ENCODE measurements at regions not wholly inside any gene's neighbourhood (a gene's known extent, or its start where the extent isn't known, plus 50 kb on each side); places are given as distances from the start of the nearest gene placed in this dataset.

GRCh38 chr5:18171684-18172083, 537.4 kb downstream of the TAF11L14 start:
- no peak for TF ChIP-seq POLR2AphosphoS5 (IDR thresholded peaks at IDR 0.05; ENCODE audit: insufficient read depth in 1 of 2, low read depth in 1 of 2)
- intact Hi-C loops (cut with DNase I): no loop called here
- H3K4me3 ChIP-seq: no peak overlapping the region
- H3K27me3 ChIP-seq: no peaks in the 10 kb centered on the region
- H3K9me3 ChIP-seq: no peaks in the 10 kb centered on the region
- no peak for DNase-seq (ENCODE audit: extremely low spot score in 2 of 2)
- no peaks in the 10 kb centered on the region for H3K36me3 ChIP-seq
- H3K4me1 ChIP-seq: no peaks in the 10 kb centered on the region
- H3K27ac ChIP-seq: no peak overlapping the region

- TF ChIP-seq POLR2AphosphoS5 (IDR thresholded peaks at IDR 0.05; ENCODE audit: insufficient read depth in 1 of 2, low read depth in 1 of 2) (no peak), CTCF (IDR thresholded peaks at IDR 0.05) (no peak), POLR2A (IDR thresholded peaks at IDR 0.05) (no peak)
Measured at GRCh38 chr5:18179579-18179978, 545.3 kb downstream of the TAF11L14 start.

GRCh38 chr5:18181575-18181974, 547.3 kb downstream of the TAF11L14 start:
- DNase-seq (ENCODE audit: extremely low spot score in 2 of 2): no peak
- Histone ChIP-seq H3K36me3 (no peaks in the 10 kb centered on the region), H3K27me3 (no peaks in the 10 kb centered on the region), H3K27ac (no peak overlapping the region), H3K9me3 (no peaks in the 10 kb centered on the region), H3K4me1 (no peaks in the 10 kb centered on the region), H3K4me3 (no peak overlapping the region)
- no peak for TF ChIP-seq POLR2AphosphoS5 (IDR thresholded peaks at IDR 0.05; ENCODE audit: insufficient read depth in 1 of 2, low read depth in 1 of 2)
- no peak for TF ChIP-seq POLR2A (IDR thresholded peaks at IDR 0.05)
- no peak for TF ChIP-seq CTCF (IDR thresholded peaks at IDR 0.05)
- intact Hi-C loops (cut with DNase I): no loop called here

More at GRCh38 chr5:18179579-18179978, 545.3 kb downstream of the TAF11L14 start:
- Histone ChIP-seq H3K36me3 (no peaks in the 10 kb centered on the region), H3K9me3 (no peaks in the 10 kb centered on the region), H3K4me1 (no peaks in the 10 kb centered on the region), H3K27ac (no peak overlapping the region), H3K27me3 (no peaks in the 10 kb centered on the region), H3K4me3 (no peak overlapping the region)
- intact Hi-C loops (cut with DNase I): no loop called here
- DNase-seq (ENCODE audit: extremely low spot score in 2 of 2): no peak

GRCh38 chr5:18195910-18196309, 561.6 kb downstream of the TAF11L14 start:
- Histone ChIP-seq H3K4me1 (no peaks in the 10 kb centered on the region), H3K27me3 (no peaks in the 10 kb centered on the region), H3K4me3 (no peak overlapping the region), H3K36me3 (no peaks in the 10 kb centered on the region), H3K9me3 (no peaks in the 10 kb centered on the region), H3K27ac (no peak overlapping the region)
- no peak for DNase-seq (ENCODE audit: extremely low spot score in 2 of 2)
- intact Hi-C loops (cut with DNase I): no loop called here
- no peak for TF ChIP-seq POLR2A (IDR thresholded peaks at IDR 0.05)
- no peak for TF ChIP-seq POLR2AphosphoS5 (IDR thresholded peaks at IDR 0.05; ENCODE audit: insufficient read depth in 1 of 2, low read depth in 1 of 2)
- TF ChIP-seq CTCF (IDR thresholded peaks at IDR 0.05): no peak

GRCh38 chr5:18197734-18198133, 563.5 kb downstream of the TAF11L14 start:
- H3K36me3 ChIP-seq: no peaks in the 10 kb centered on the region
- no peak overlapping the region for H3K4me3 ChIP-seq
- intact Hi-C loops (cut with DNase I): no loop called here
- H3K27me3 ChIP-seq: no peaks in the 10 kb centered on the region
- H3K9me3 ChIP-seq: no peaks in the 10 kb centered on the region
- TF ChIP-seq POLR2A (IDR thresholded peaks at IDR 0.05): no peak
- TF ChIP-seq POLR2AphosphoS5 (IDR thresholded peaks at IDR 0.05; ENCODE audit: insufficient read depth in 1 of 2, low read depth in 1 of 2): no peak
- no peak for TF ChIP-seq CTCF (IDR thresholded peaks at IDR 0.05)
- DNase-seq (ENCODE audit: extremely low spot score in 2 of 2): no peak
- no peak overlapping the region for H3K27ac ChIP-seq
- H3K4me1 ChIP-seq: no peaks in the 10 kb centered on the region

- H3K27ac ChIP-seq: no peak overlapping the region
- H3K27me3 ChIP-seq: no peaks in the 10 kb centered on the region
- TF ChIP-seq CTCF (IDR thresholded peaks at IDR 0.05): no peak
- TF ChIP-seq POLR2A (IDR thresholded peaks at IDR 0.05): no peak
- no peaks in the 10 kb centered on the region for H3K9me3 ChIP-seq
- H3K4me3 ChIP-seq: no peak overlapping the region
- no peaks in the 10 kb centered on the region for H3K4me1 ChIP-seq
- DNase-seq (ENCODE audit: extremely low spot score in 2 of 2): no peak
- intact Hi-C loops (cut with DNase I): no loop called here
- H3K36me3 ChIP-seq: no peaks in the 10 kb centered on the region
Measured at GRCh38 chr5:18202164-18202563, 567.9 kb downstream of the TAF11L14 start.

Measured in vagina (tissue), 2 donors.